ENCODE measurements at regions not wholly inside any gene's neighbourhood (a gene's known extent, or its start where the extent isn't known, plus 50 kb on each side); places are given as distances from the start of the nearest gene placed in this dataset.
"Not testable (repeated sequence)": the region's sequence is repeated elsewhere in the genome, so short reads cannot be mapped to it uniquely, and the experiment has no call there.

GRCh38 chr9:120338340-120338739 is 241.6 kb downstream of the CDK5RAP2 start:
- no peak for DNase-seq

GRCh38 chr9:120337131-120337530 is 242.8 kb downstream of the CDK5RAP2 start:
- DNase-seq, result no peak

- DNase-seq, result no peak
These were observed 243.2 kb downstream of the CDK5RAP2 start for GRCh38 chr9:120336753-120337090.

DNA sequence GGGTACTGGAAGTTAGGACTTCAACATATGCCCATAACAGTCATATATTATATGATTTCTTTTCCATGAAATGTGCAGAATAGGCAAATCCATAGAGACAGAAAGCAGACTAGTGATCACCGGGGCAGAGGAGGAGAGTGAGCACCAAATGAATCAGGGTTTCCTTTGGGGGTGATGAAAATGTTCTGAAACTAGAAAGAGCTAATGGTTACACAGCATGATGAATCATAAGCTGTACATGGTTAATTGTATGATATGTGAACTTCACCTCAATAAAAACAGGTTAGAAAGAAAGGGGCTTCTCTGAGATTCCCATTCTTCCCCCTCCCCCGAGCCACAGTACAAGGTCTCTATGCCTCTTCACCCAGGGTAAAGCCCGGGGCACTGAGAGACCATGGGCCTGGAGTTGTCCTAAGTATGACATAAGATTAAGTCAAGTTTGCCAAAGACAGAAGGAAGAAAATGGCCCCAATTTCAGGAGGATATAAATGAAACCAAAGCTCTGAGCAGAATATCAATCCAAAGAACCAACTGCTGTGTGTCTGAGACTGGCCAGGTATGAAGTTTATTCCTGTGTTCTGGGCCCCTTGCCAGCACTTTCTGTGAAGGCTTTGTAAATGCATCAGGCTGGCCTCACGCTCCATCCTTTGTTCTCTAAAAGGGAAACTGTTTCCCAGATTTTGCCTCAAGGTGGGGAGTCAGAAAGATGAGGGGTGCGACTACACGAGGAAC is 243.8 kb downstream of the CDK5RAP2 start:
- DNase-seq, result no peak

- DNase-seq, result no peak
These were observed 248.1 kb downstream of the CDK5RAP2 start for GRCh38 chr9:120331913-120332312.

GRCh38 chr9:120330031-120330430 is 249.9 kb downstream of the CDK5RAP2 start:
- no peak for DNase-seq

DNA sequence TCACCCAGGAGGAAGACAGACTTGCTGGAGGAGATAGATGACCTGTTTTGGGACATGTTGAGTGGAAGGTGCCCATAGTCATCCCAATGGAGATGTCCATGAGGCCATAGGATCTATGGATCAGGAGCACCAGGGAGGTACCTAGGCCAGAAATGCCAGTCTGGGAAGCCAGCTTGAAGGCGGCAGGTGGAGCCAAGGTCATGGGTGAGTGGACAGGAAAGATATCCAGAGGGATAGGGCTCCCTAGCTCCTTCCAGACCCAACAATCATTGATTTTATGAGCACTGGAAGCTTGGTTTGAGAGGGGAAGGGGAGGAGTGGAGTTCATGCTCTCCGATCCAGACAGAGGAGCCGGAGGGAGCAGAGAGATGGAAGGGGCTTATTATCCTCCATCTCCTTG is 252.6 kb downstream of the CDK5RAP2 start:
- DNase-seq, result no peak

- DNase-seq, result no peak
These were observed 253.8 kb downstream of the CDK5RAP2 start for GRCh38 chr9:120326049-120326693.

GRCh38 chr9:120324996-120325642 is 254.8 kb downstream of the CDK5RAP2 start:
- no peak for DNase-seq

DNA sequence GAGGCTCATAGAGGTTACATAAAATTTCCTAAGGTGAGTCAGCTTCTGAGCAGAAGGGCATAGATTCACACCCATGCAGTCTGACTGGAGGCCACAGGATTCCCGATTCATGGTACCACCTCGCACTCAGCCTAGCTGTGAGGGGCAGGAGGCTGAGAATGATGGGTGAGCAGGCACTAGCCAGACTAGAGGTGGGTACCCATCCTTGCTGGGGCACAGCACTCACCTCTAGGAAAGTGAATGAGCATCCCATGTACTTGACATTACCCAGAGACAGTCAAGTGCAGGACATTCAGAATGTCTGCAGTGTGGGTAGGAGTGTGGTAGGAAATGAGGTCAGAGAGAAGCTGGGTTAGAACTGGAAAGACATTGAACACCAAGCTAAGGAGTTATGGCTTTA is 255.5 kb downstream of the CDK5RAP2 start:
- no peak for DNase-seq

- DNase-seq, result no peak
These were observed 256.8 kb downstream of the CDK5RAP2 start for GRCh38 chr9:120323125-120323524.

- no peak for DNase-seq
These were observed 260.5 kb downstream of the CDK5RAP2 start for GRCh38 chr9:120319452-120319851.

DNA sequence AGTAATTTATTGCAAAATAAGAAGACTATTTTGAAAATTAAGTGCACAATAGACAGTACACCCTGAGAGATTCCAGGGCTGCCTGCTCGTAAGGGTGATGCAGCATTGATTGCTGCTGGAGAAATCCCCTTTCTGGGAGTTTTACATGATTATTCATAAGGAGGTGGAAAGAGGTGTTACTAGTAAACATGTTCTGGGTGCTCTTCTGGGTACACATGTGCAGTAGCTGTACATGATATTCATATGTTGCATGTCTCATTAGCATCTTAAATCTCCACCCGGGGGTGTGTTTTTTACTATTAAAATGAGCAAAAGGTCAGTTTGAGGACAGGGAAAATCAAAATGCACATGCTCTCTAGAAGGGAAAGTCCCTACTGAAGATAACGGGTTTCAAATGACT is 264.8 kb downstream of the CDK5RAP2 start:
- no peak for DNase-seq

DNA sequence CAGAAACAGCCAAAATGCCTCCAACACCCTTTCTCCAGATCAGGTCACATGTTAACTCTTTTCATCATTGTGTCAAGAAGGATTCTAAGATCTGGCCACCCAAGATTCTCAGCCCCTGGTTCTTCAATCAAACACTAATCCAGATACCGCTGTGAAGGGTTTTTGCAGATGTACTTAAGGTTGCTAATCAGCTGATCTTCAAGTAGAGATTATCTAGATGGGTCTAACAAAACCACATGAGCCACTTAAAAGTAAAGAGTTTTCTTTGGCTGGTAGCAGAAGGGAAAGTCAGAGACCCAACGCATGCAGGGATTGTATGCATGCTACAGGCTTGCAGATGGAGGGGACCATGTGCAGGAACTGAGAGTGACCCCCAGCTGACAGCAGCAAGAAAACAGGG is 267.9 kb downstream of the CDK5RAP2 start:
- no peak for DNase-seq

- DNase-seq, result no peak
These were observed 269.9 kb downstream of the CDK5RAP2 start for GRCh38 chr9:120310035-120310434.

DNA sequence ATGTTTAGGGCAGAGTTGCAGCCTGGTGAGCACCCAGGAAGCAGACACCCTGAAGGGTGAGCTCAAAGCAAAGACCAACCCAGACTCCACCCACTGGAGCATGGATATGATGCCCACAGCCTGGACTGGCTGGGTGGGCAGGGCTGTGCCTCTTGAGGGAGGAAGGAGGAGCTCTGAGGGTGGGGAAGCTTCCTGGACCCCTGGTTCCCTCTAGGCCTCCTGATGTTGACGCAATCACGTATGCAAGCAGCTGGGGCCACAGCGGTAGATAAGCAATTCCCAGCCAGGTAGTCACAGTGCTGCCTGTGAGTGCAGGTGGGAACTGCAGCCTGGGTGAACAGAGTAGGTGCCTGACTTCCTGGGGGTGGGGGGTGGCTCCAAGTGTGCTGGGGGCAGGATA is 271.5 kb downstream of the CDK5RAP2 start:
- DNase-seq, result no peak

DNA sequence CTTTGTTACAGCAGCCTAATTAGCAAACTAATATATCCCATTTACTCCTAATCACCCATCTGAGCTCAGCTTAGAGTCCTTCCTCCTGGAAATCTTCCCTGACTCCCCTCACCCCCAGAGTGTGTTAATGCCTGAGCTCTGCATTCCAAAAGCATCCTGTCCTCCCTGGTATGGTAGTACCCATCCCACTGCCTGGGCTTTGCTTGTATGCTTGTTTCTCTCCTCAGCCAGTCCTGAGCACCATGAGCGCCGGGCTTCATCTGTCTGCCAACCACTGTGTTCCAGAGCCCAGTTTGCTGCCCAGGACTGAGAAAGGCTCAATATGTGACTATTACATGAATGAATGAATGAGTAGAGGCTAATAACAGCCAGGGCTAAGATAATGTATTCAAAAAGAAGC is 272.4 kb downstream of the CDK5RAP2 start:
- no peak for DNase-seq

DNA sequence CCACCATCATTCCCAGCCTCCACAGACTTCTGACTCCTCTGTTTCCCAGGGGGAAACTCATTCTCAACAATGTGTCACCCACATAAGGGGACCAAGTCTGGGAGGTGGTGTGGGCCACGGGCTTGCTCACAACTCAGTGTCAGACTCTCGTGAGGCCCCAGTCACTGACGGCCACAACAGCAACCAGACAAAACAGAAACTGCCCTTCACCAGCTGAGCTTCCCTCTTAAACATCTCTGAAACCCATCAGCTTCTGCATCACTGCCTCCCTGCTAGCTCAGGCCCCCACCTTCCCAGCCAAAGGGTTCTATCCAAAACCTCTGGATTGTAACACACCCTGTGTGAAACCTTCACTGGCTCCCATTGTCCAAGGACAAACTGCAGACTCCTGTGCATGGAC is 273.4 kb downstream of the CDK5RAP2 start:
- DNase-seq, result no peak

DNA sequence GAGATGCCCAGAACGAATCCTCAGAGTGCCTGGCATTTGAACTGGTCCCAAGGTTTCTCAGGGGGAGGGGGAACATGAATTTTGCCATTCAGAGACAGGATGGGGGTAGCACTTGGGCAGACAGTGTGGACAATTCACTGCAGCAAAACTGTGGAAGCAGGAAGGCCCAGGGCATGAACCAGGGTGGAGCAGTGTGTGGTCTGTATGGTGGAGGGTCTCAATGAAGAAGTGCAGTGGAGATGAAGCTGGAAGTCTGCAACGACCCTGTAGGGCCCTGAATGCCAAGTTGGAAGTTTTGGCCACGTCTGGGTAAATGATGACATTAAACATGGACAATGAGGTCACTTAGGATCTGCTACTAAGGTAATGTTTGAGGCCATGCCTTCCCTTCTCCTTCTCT is 273.9 kb downstream of the CDK5RAP2 start:
- no peak for DNase-seq

DNA sequence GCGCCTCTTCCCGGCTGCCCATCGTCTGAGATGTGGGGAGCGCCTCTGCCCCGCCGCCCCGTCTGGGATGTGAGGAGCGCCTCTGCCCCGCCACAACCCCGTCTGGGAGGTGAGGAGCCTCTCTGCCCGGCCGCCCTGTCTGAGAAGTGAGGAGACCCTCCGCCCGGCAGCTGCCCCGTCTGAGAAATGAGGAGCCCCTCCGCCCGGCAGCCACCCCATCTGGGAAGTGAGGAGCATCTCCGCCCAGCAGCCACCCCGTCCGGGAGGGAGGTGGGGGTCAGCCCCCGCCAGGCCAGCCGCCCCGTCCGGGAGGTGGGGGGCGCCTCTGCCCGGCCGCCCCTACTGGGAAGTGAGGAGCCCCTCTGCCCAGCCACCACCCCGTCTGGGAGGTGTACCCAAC is 275.1 kb downstream of the CDK5RAP2 start:
- DNase-seq, result not testable (repeated sequence)

- no peak for DNase-seq
These were observed 276.4 kb downstream of the CDK5RAP2 start for GRCh38 chr9:120303519-120303918.

DNA sequence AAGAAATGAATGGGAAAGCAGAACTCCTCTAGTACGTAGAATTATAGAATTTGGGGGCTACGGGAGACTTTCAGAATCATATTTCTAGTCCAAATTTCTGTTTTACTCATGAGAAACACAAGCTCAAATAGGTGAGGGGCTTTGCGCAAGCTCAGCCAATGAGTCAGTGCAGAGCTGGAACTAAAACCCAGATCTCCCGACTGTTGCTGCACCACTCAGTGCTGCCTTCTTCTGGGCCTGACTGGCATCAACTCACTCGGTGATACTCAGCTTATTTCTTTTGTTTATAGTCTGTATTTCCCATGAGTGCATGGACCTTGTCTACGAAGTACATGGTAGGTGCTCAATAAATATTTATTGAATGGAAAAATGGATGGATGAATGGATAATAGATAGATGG is 280.2 kb downstream of the CDK5RAP2 start:
- DNase-seq, result no peak

GRCh38 chr9:120294003-120294402 is 286.0 kb downstream of the CDK5RAP2 start:
- DNase-seq, result no peak

DNA sequence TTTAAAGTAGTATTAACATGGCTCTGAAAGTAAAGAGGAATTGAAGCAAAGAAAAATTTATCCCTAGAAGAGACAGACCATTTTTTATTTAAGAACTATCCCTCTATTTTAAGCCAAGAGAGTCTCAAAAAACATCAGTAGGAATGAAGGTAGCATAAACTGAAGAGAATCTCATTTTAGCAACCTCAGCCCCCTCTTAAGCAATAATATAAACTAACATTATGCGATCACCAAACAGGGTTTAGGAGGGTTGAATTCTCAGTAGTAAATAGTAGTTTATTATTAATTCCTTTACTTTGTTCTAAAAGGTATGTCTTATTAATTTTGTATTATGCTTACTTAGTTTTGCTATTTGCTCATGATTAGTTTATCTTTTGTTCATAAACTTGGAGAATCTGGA is 287.4 kb downstream of the CDK5RAP2 start:
- no peak for DNase-seq

All from CD4-positive, alpha-beta T cell treated with Interleukin-10 for 1 hour (primary cell).